ENCODE measurements at regions not wholly inside any gene's neighbourhood (a gene's known extent, or its start where the extent isn't known, plus 50 kb on each side); places are given as distances from the start of the nearest gene placed in this dataset.

- no peak for ATAC-seq
- peaks cover 7 to 10% of the 10 kb centered on the region in 2 donors for H3K9me3 Mint-ChIP-seq
- no peak overlapping the region for H3K27ac ChIP-seq (ENCODE audit: low read length)
- H3K4me1 Mint-ChIP-seq: no peaks in the 10 kb centered on the region
- no peak overlapping the region for H3K27ac Mint-ChIP-seq
- no CpG with 5 or more reads among the region's 1 CpG for WGBS (ENCODE audit: insufficient coverage)
- H3K36me3 Mint-ChIP-seq: no peaks in the 10 kb centered on the region
- H3K27me3 Mint-ChIP-seq (ENCODE audit: low read depth in 2 of 2): no peaks in the 10 kb centered on the region
- no peaks in the 10 kb centered on the region for H3K9me3 ChIP-seq (ENCODE audit: control insufficient read depth, insufficient read depth, low read length)
- H3K27me3 ChIP-seq (ENCODE audit: control insufficient read depth, insufficient read depth, low read length): no peaks in the 10 kb centered on the region
- no peak overlapping the region for H3K4me3 ChIP-seq (ENCODE audit: low read length)
- no peak overlapping the region for H3K4me3 Mint-ChIP-seq
- TF ChIP-seq, protein P1, sequence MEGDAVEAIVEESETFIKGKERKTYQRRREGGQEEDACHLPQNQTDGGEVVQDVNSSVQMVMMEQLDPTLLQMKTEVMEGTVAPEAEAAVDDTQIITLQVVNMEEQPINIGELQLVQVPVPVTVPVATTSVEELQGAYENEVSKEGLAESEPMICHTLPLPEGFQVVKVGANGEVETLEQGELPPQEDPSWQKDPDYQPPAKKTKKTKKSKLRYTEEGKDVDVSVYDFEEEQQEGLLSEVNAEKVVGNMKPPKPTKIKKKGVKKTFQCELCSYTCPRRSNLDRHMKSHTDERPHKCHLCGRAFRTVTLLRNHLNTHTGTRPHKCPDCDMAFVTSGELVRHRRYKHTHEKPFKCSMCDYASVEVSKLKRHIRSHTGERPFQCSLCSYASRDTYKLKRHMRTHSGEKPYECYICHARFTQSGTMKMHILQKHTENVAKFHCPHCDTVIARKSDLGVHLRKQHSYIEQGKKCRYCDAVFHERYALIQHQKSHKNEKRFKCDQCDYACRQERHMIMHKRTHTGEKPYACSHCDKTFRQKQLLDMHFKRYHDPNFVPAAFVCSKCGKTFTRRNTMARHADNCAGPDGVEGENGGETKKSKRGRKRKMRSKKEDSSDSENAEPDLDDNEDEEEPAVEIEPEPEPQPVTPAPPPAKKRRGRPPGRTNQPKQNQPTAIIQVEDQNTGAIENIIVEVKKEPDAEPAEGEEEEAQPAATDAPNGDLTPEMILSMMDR (IDR thresholded peaks at IDR 0.05): no peak
- no peak for DNase-seq
- no peaks in the 10 kb centered on the region for H3K36me3 ChIP-seq (ENCODE audit: control insufficient read depth, insufficient read depth, low read length)
- no peaks in the 10 kb centered on the region for H3K4me1 ChIP-seq (ENCODE audit: control insufficient read depth, insufficient read depth, low read length)
- intact Hi-C loops (cut with micrococcal nuclease): no loop called here
Measured at GRCh38 chr2:17115466-17115865, 402.8 kb downstream of the RAD51AP2 start.

GRCh38 chr2:17115042-17115441, 403.2 kb downstream of the RAD51AP2 start:
- Histone ChIP-seq H3K36me3 (ENCODE audit: control insufficient read depth, insufficient read depth, low read length) (no peaks in the 10 kb centered on the region), H3K27me3 (ENCODE audit: control insufficient read depth, insufficient read depth, low read length) (no peaks in the 10 kb centered on the region), H3K27ac (ENCODE audit: low read length) (no peak overlapping the region), H3K4me1 (ENCODE audit: control insufficient read depth, insufficient read depth, low read length) (no peaks in the 10 kb centered on the region), H3K4me3 (ENCODE audit: low read length) (no peak overlapping the region), H3K9me3 (ENCODE audit: control insufficient read depth, insufficient read depth, low read length) (no peaks in the 10 kb centered on the region)
- 84% methylated on average over 2 of the region's 2 CpGs for WGBS (ENCODE audit: insufficient coverage)
- Mint-ChIP-seq H3K27ac (no peak overlapping the region), H3K27me3 (ENCODE audit: low read depth in 2 of 2) (no peaks in the 10 kb centered on the region), H3K9me3 (peaks cover 7 to 10% of the 10 kb centered on the region in 2 donors), H3K36me3 (no peaks in the 10 kb centered on the region), H3K4me3 (no peak overlapping the region), H3K4me1 (no peaks in the 10 kb centered on the region)
- intact Hi-C loops (cut with micrococcal nuclease): no loop called here
- ATAC-seq: no peak
- no peak for DNase-seq
- TF ChIP-seq, protein P1 (IDR thresholded peaks at IDR 0.05): no peak

DNA sequence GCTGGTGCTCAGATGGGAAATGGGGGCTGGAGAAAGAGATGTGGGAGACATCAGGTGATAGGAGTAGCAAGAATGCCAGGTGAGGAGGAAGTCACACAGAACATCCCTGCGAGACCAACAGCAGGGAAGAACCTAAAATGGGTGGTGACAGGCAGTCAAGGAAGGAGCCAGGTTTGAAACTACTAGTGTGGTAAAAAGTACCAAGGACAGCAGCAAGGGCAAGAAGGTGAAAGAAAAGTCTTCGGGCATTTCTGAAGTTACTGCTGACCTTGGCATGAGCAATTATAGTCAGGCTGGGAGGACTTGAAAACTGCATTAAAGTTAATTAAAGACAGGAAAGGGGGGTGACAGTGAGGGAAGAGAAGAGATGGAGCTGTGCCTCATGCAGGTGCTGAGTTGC, 410.4 kb downstream of the RAD51AP2 start:
- no peak overlapping the region for H3K4me3 ChIP-seq (ENCODE audit: low read length)
- H3K27me3 Mint-ChIP-seq (ENCODE audit: low read depth in 2 of 2): no peaks in the 10 kb centered on the region
- no peaks in the 10 kb centered on the region for H3K36me3 ChIP-seq (ENCODE audit: control insufficient read depth, insufficient read depth, low read length)
- no peaks in the 10 kb centered on the region for H3K4me1 Mint-ChIP-seq
- H3K27ac ChIP-seq (ENCODE audit: low read length): no peak overlapping the region
- DNase-seq: no peak
- peaks cover 2% of the 10 kb centered on the region for H3K9me3 ChIP-seq (ENCODE audit: control insufficient read depth, insufficient read depth, low read length)
- TF ChIP-seq, protein P1 (IDR thresholded peaks at IDR 0.05): no peak
- no peaks in the 10 kb centered on the region for H3K27me3 ChIP-seq (ENCODE audit: control insufficient read depth, insufficient read depth, low read length)
- peaks cover 10 to 12% of the 10 kb centered on the region in 2 donors for H3K9me3 Mint-ChIP-seq
- intact Hi-C loops (cut with micrococcal nuclease): no loop called here
- H3K36me3 Mint-ChIP-seq: no peaks in the 10 kb centered on the region
- WGBS (ENCODE audit: insufficient coverage): 70% methylated on average over 2 of the region's 2 CpGs
- ATAC-seq: no peak
- H3K27ac Mint-ChIP-seq: no peak overlapping the region
- H3K4me1 ChIP-seq (ENCODE audit: control insufficient read depth, insufficient read depth, low read length): no peaks in the 10 kb centered on the region
- H3K4me3 Mint-ChIP-seq: no peak overlapping the region

- TF ChIP-seq, protein P1 (IDR thresholded peaks at IDR 0.05): no peak
- Histone ChIP-seq H3K27me3 (ENCODE audit: control insufficient read depth, insufficient read depth, low read length) (no peaks in the 10 kb centered on the region), H3K27ac (ENCODE audit: low read length) (no peak overlapping the region), H3K4me3 (ENCODE audit: low read length) (no peak overlapping the region), H3K9me3 (ENCODE audit: control insufficient read depth, insufficient read depth, low read length) (peaks cover 2% of the 10 kb centered on the region), H3K4me1 (ENCODE audit: control insufficient read depth, insufficient read depth, low read length) (no peaks in the 10 kb centered on the region), H3K36me3 (ENCODE audit: control insufficient read depth, insufficient read depth, low read length) (no peaks in the 10 kb centered on the region)
- Mint-ChIP-seq H3K27me3 (ENCODE audit: low read depth in 2 of 2) (no peaks in the 10 kb centered on the region), H3K27ac (no peak overlapping the region), H3K9me3 (peaks cover 10 to 12% of the 10 kb centered on the region in 2 donors), H3K36me3 (no peaks in the 10 kb centered on the region), H3K4me1 (no peaks in the 10 kb centered on the region), H3K4me3 (no peak overlapping the region)
- ATAC-seq (no peak), DNase-seq (no peak)
- 35% methylated on average over 2 of the region's 2 CpGs for WGBS (ENCODE audit: insufficient coverage)
- intact Hi-C loops (cut with micrococcal nuclease): no loop called here
Measured at GRCh38 chr2:17107151-17107550, 411.1 kb downstream of the RAD51AP2 start.
